ENCODE measurements at regions not wholly inside any gene's neighbourhood (a gene's known extent, or its start where the extent isn't known, plus 50 kb on each side); places are given as distances from the start of the nearest gene placed in this dataset.

GRCh38 chr18:70671889-70672565 lies 383.2 kb downstream of the SOCS6 start:
- TF ChIP-seq CTCF (IDR thresholded peaks at IDR 0.05; ENCODE audit: poor library complexity) (no peak), EZH2 (IDR thresholded peaks at IDR 0.05; ENCODE audit: borderline replicate concordance) (no peak)
